Esophagus muscularis mucosa (tissue), 4 donors: ENCODE measurements at regions not wholly inside any gene's neighbourhood (a gene's known extent, or its start where the extent isn't known, plus 50 kb on each side); places are given as distances from the start of the nearest gene placed in this dataset.

Experiments
- DNase-seq: peaks from one replicate; pipeline ENCODE4 v3.0.0-alpha.2; 2017; ENCODE audit errors: extremely low spot score
- H3K27ac ChIP-seq, 4 donors: fragments of 200-600 bp; sonication (generic); replicated peaks in 1 of 4; 1 replicate in 3 of 4; 2 replicates in 1 of 4; pipeline ENCODE4 v1.5.1; 2016 to 2019; ENCODE audit warnings: mild to moderate bottlenecking in 1 of 4
- H3K27me3 ChIP-seq, 4 donors: fragments of 200-600 bp; sonication (generic); one replicate each; pipeline versions ENCODE4 v1.5.1 to v1.6.0; 2016 to 2019
- H3K36me3 ChIP-seq, 4 donors: fragments of 200-600 bp; sonication (generic); one replicate each; pipeline ENCODE4 v1.5.1; 2016 to 2019
- H3K4me1 ChIP-seq, 4 donors: fragments of 200-600 bp; sonication (generic); one replicate each; pipeline ENCODE4 v1.5.1; 2016 to 2019
- H3K4me3 ChIP-seq, 4 donors: fragments of 200-600 bp; sonication (generic); 1 replicate in 2 of 4; 2 replicates in 2 of 4; pipeline ENCODE4 v1.5.1; 2016 to 2019; ENCODE audit warnings: mild to moderate bottlenecking in 4 of 4, moderate library complexity in 1 of 4
- H3K9me3 ChIP-seq, 4 donors: fragments of 200-600 bp; sonication (generic); 1 replicate in 3 of 4; 2 replicates in 1 of 4; pipeline ENCODE4 v1.5.1; 2016 to 2019
- CTCF ChIP-seq, 3 experiments: fragments of 200-600 bp in 2 of 3; fragments of 450-650 bp in 1 of 3; sonication (generic) in 2 of 3; IDR thresholded peaks; one replicate each; pipeline ENCODE4 v1.5.1; 2017 to 2019; ENCODE audit warnings: antibody characterized with exemption in 3 of 3, mild to moderate bottlenecking in 2 of 3, moderate library complexity in 1 of 3
- EP300 ChIP-seq: sonication (generic); formaldehyde crosslinking; IDR thresholded peaks from one replicate; pipeline ENCODE4 v1.6.1; 2017; ENCODE audit warnings: antibody characterized with exemption
- POLR2A ChIP-seq: fragments of 450-650 bp; IDR thresholded peaks from one replicate; pipeline ENCODE4 v1.6.1; 2017; ENCODE audit warnings: antibody characterized with exemption, moderate library complexity, mild to moderate bottlenecking, low read depth
- POLR2AphosphoS5 ChIP-seq, 2 donors: sonication (generic); formaldehyde crosslinking; IDR thresholded peaks; one replicate each; pipeline ENCODE4 v1.6.1; 2017; ENCODE audit warnings: antibody characterized with exemption in 2 of 2
- WGBS: methylation state at CpG from one replicate; pipeline ENCODE4 v1.1.5; 2018; 5-methylcytosine and 5-hydroxymethylcytosine counted together
- intact Hi-C: fragments of 100-400 bp; cut with DNase I; formaldehyde crosslinking; loops from one replicate; pipeline ENCODE4 v1.15.1; 2023

DNA sequence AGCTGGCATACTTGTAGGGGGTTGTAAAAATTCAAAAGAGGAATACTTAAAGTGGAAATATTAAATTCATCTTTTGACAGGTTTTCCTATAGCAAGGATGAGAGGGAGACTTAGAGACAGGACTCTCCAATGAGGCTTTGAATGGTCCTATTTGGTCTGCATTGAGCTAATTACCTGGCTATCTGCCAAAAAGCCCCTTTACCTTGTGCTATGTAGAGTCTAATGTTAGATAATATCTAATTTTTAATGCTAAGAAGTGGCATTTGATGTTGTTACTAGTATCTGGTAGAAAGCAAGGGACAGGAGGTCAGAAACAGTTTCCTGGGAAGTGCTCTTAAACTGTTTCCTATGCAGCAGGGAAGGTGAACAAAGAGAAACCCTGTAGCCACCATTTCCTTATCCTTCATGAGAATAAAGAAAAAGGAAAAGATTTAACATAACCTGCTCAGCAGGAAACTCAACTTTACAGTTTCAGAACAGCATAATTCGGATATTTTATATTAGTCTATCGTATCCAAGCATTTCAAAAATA, 550.0 kb downstream of the SOX5 start:
- DNase-seq: no peak
- Histone ChIP-seq H3K4me3 (no peak overlapping the region), H3K9me3 (no peaks in the 10 kb centered on the region), H3K27me3 (no peaks in the 10 kb centered on the region), H3K27ac (no peak overlapping the region), H3K4me1 (peaks cover 0 to 10% (median 5%) of the 10 kb centered on the region in 4 donors), H3K36me3 (no peaks in the 10 kb centered on the region)
- intact Hi-C loops: no loop called here
- no peak for TF ChIP-seq POLR2AphosphoS5 (IDR thresholded peaks at IDR 0.05)
- TF ChIP-seq EP300: no peak
- TF ChIP-seq POLR2A: no peak
- TF ChIP-seq CTCF (IDR thresholded peaks at IDR 0.05): no peak
- WGBS: 36% methylated on average over 2 of the region's 2 CpGs

DNA sequence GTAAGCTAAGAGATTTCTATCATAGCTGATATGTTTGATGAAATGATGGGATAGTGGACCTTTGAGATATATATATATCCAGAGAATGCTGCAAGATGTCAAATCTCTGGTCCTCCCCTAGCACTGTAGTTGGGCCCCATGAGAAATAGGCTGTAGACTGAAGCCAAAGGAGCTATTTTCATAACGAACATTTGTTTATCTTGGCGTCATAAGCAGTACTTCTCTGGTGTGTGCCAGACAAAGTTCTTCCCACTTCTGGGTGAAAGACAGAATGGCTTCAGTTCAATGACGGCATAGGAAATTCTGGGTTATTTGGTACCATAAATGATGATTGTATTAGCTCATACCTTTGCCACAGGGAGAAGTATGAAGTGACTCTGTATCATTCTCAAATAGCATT, 534.3 kb downstream of the SOX5 start:
- Histone ChIP-seq H3K9me3 (no peaks in the 10 kb centered on the region), H3K27me3 (no peaks in the 10 kb centered on the region), H3K27ac (no peak overlapping the region), H3K36me3 (no peaks in the 10 kb centered on the region), H3K4me3 (no peak overlapping the region), H3K4me1 (peaks cover 0 to 14% (median 7%) of the 10 kb centered on the region in 4 donors)
- no peak for DNase-seq
- 22% methylated on average over 3 of the region's 3 CpGs for WGBS
- TF ChIP-seq POLR2A (no peak), POLR2AphosphoS5 (IDR thresholded peaks at IDR 0.05) (no peak), CTCF (IDR thresholded peaks at IDR 0.05) (no peak), EP300 (no peak)
- intact Hi-C loops: no loop called here

DNA sequence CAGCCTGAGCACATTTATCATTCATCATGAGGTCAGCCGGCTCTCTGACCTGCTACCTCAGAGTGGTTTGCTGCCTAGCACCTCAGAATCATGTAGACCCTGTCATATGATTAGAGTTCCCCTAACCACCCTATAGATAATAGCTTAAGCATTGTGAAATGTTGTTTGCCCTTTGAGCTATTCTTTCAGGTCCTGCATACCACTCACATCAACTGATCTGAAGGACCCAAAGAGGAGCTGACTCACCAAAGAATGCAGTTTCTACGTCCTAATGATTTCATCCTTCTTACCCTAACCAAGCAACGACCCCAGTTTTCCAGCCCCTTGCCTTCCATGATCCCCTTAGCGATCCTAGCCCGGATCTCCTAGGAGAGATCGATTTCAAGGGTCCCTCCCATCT, 527.9 kb downstream of the SOX5 start:
- Histone ChIP-seq H3K4me3 (no peak overlapping the region), H3K4me1 (no peaks in the 10 kb centered on the region), H3K27ac (no peak overlapping the region), H3K9me3 (no peaks in the 10 kb centered on the region), H3K36me3 (no peaks in the 10 kb centered on the region), H3K27me3 (no peaks in the 10 kb centered on the region)
- intact Hi-C loops: no loop called here
- 80% methylated on average over 6 of the region's 6 CpGs for WGBS
- no peak for DNase-seq
- TF ChIP-seq POLR2A (no peak), CTCF (IDR thresholded peaks at IDR 0.05) (no peak)

DNA sequence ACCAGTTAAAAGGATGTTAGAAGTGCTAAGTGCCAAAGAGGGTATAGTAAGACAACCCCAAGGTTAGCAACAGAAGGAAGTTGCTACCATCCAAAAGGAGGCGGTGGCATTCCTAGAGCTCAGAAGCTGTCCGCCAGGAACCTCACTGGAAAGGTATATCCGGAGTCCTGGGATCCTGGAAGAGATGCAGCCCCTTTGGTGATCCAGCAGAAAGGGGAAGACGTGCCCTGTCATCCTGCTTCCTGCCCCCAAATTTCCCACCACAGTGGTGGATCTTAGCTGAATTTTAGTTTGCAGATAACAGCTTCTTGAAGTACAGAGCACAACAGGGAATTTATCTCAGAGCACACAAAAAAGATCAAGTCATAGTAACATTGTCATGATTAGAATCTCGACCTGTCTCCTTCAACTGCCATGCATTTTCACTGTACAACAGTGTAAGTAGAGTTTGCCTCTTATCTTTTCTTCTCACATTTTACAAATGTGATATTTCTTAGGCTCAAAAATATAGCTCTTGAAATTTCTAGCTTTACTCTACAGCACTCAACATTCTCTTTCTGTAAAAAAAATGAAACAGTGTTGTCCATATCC, 526.3 kb downstream of the SOX5 start:
- no peaks in the 10 kb centered on the region for H3K36me3 ChIP-seq
- H3K27ac ChIP-seq: no peak overlapping the region
- 87% methylated on average over 5 of the region's 5 CpGs for WGBS
- intact Hi-C loops: no loop called here
- no peaks in the 10 kb centered on the region for H3K4me1 ChIP-seq
- H3K9me3 ChIP-seq: no peaks in the 10 kb centered on the region
- no peaks in the 10 kb centered on the region for H3K27me3 ChIP-seq
- H3K4me3 ChIP-seq: no peak overlapping the region
- no peak for DNase-seq
- no peak for TF ChIP-seq POLR2A
- TF ChIP-seq EP300: no peak
- TF ChIP-seq POLR2AphosphoS5 (IDR thresholded peaks at IDR 0.05): no peak
- no peak for TF ChIP-seq CTCF (IDR thresholded peaks at IDR 0.05)

- H3K36me3 ChIP-seq: no peaks in the 10 kb centered on the region
- DNase-seq: no peak
- H3K27ac ChIP-seq: no peak overlapping the region
- no peaks in the 10 kb centered on the region for H3K9me3 ChIP-seq
- H3K4me3 ChIP-seq: no peak overlapping the region
- no peaks in the 10 kb centered on the region for H3K27me3 ChIP-seq
- no peaks in the 10 kb centered on the region for H3K4me1 ChIP-seq
- intact Hi-C loops: no loop called here
- TF ChIP-seq POLR2AphosphoS5 (IDR thresholded peaks at IDR 0.05): no peak
- TF ChIP-seq POLR2A: no peak
- WGBS: 86% methylated on average over 2 of the region's 2 CpGs
Measured at GRCh38 chr12:23423796-23424195, 525.7 kb downstream of the SOX5 start.
